Colonic mucosa (tissue), 4 donors: ENCODE measurements at regions not wholly inside any gene's neighbourhood (a gene's known extent, or its start where the extent isn't known, plus 50 kb on each side); places are given as distances from the start of the nearest gene placed in this dataset.

ENCODE experiments used
- DNase-seq: peaks from one replicate; pipeline ENCODE4 v3.0.0-alpha.2; 2020
- H3K27ac ChIP-seq: fragments of 200-600 bp; one replicate; pipeline ENCODE4 v1.8.0; 2021
- H3K27me3 ChIP-seq: fragments of 200-600 bp; one replicate; pipeline ENCODE4 v1.8.0; 2021
- H3K36me3 ChIP-seq: fragments of 200-600 bp; one replicate; pipeline ENCODE4 v1.8.0; 2021
- H3K4me1 ChIP-seq: fragments of 200-600 bp; one replicate; pipeline ENCODE4 v1.8.0; 2021; ENCODE audit warnings: mild to moderate bottlenecking
- H3K4me3 ChIP-seq: fragments of 200-600 bp; one replicate; pipeline ENCODE4 v1.8.0; 2021
- H3K9ac ChIP-seq, 2 donors: one replicate each; pipeline ENCODE4 v1.7.0; 2013; ENCODE audit warnings: control low read depth in 2 of 2, low read depth in 2 of 2, low read length in 2 of 2
- H3K9me3 ChIP-seq: fragments of 200-600 bp; one replicate; pipeline ENCODE4 v1.8.0; 2021
- CTCF ChIP-seq: fragments of 200-600 bp; IDR thresholded peaks from one replicate; pipeline ENCODE4 v1.8.0; 2022; ENCODE audit warnings: antibody characterized with exemption, mild to moderate bottlenecking
- intact Hi-C: fragments of 100-400 bp; cut with DNase I; formaldehyde crosslinking; loops from one replicate; pipeline ENCODE4 v1.14.1; 2022
- donor health status: healthy.
- donor health status: DM: no; HTN: no; CAD: no.
- donor health status: DM: no; HTN: no; CAD: no.

GRCh38 chr1:208607616-208608015 lies 363.4 kb upstream of the PLXNA2 start:
- TF ChIP-seq CTCF: no peak
- no peak overlapping the region for H3K9ac ChIP-seq
- intact Hi-C loops: no loop called here
- no peak overlapping the region for H3K27ac ChIP-seq
- no peak overlapping the region for H3K4me3 ChIP-seq
- no peaks in the 10 kb centered on the region for H3K9me3 ChIP-seq
- H3K4me1 ChIP-seq: no peaks in the 10 kb centered on the region
- no peaks in the 10 kb centered on the region for H3K36me3 ChIP-seq
- no peaks in the 10 kb centered on the region for H3K27me3 ChIP-seq
- no peak for DNase-seq

GRCh38 chr1:208614610-208615009 lies 370.4 kb upstream of the PLXNA2 start:
- no peak for DNase-seq
- H3K36me3 ChIP-seq: no peaks in the 10 kb centered on the region
- no peak for TF ChIP-seq CTCF
- no peak overlapping the region for H3K27ac ChIP-seq
- no peaks in the 10 kb centered on the region for H3K9me3 ChIP-seq
- H3K4me1 ChIP-seq: no peaks in the 10 kb centered on the region
- intact Hi-C loops: no loop called here
- no peak overlapping the region for H3K4me3 ChIP-seq
- H3K27me3 ChIP-seq: no peaks in the 10 kb centered on the region
- no peak overlapping the region for H3K9ac ChIP-seq

- H3K27ac ChIP-seq: no peak overlapping the region
- no peak overlapping the region for H3K4me3 ChIP-seq
- no peak for TF ChIP-seq CTCF
- no peaks in the 10 kb centered on the region for H3K27me3 ChIP-seq
- H3K36me3 ChIP-seq: no peaks in the 10 kb centered on the region
- H3K4me1 ChIP-seq: no peaks in the 10 kb centered on the region
- H3K9ac ChIP-seq: no peak overlapping the region
- no peaks in the 10 kb centered on the region for H3K9me3 ChIP-seq
- no peak for DNase-seq
- intact Hi-C loops: no loop called here
These were observed 371.2 kb upstream of the PLXNA2 start for GRCh38 chr1:208615371-208615770.

GRCh38 chr1:208616776-208617175 lies 372.6 kb upstream of the PLXNA2 start:
- H3K36me3 ChIP-seq: no peaks in the 10 kb centered on the region

GRCh38 chr1:208628022-208628914 lies 384.1 kb upstream of the PLXNA2 start:
- intact Hi-C loops: no loop called here

More at GRCh38 chr1:208616776-208617175, 372.6 kb upstream of the PLXNA2 start:
- no peak for DNase-seq
- Histone ChIP-seq H3K4me3 (no peak overlapping the region), H3K9ac (no peak overlapping the region), H3K27me3 (no peaks in the 10 kb centered on the region), H3K4me1 (no peaks in the 10 kb centered on the region), H3K9me3 (no peaks in the 10 kb centered on the region), H3K27ac (no peak overlapping the region)
- TF ChIP-seq CTCF: no peak
- intact Hi-C loops: no loop called here

More at GRCh38 chr1:208628022-208628914, 384.1 kb upstream of the PLXNA2 start:
- H3K4me3 ChIP-seq: no peak overlapping the region
- DNase-seq: no peak
- H3K9ac ChIP-seq: no peak overlapping the region
- no peak for TF ChIP-seq CTCF
- no peaks in the 10 kb centered on the region for H3K9me3 ChIP-seq
- no peak overlapping the region for H3K27ac ChIP-seq
- H3K36me3 ChIP-seq: no peaks in the 10 kb centered on the region
- no peaks in the 10 kb centered on the region for H3K4me1 ChIP-seq
- H3K27me3 ChIP-seq: no peaks in the 10 kb centered on the region
